Motor neuron (in vitro differentiated cells): ENCODE measurements at regions not wholly inside any gene's neighbourhood (a gene's known extent, or its start where the extent isn't known, plus 50 kb on each side); places are given as distances from the start of the nearest gene placed in this dataset.
"Not testable (repeated sequence)": the region's sequence is repeated elsewhere in the genome, so short reads cannot be mapped to it uniquely, and the experiment has no call there.

ENCODE experiments used
- ATAC-seq, 8 experiments: fragments of 200-7000 bp; cut with Tn5 transposase; replicated peaks in 6 of 8; 2 replicates each; pipeline ENCODE4 v1.8.0; 2021; ENCODE audit warnings: mild to moderate bottlenecking in 8 of 8, moderate library complexity in 8 of 8
- H3K27ac ChIP-seq, 2 donors: fragments of 250-450 bp; sonication (Bioruptor Pico); 2 replicates each; pipeline ENCODE4 v1.9.0; 2021; ENCODE audit warnings: antibody characterized with exemption in 2 of 2, mild to moderate bottlenecking in 2 of 2, moderate library complexity in 1 of 2
- H3K4me1 ChIP-seq, 2 donors: fragments of 250-450 bp; sonication (Bioruptor Pico); replicated peaks in 1 of 2; 2 replicates each; pipeline ENCODE4 v1.6.1; 2021; ENCODE audit warnings: antibody characterized with exemption in 2 of 2, mild to moderate bottlenecking in 2 of 2, moderate library complexity in 1 of 2
- H3K4me3 ChIP-seq, 5 donors: fragments of 250-450 bp; sonication (Bioruptor Pico); 2 replicates each; pipeline ENCODE4 v1.9.0; 2021; ENCODE audit warnings: antibody characterized with exemption in 5 of 5, mild to moderate bottlenecking in 5 of 5, moderate library complexity in 4 of 5
- WGBS, 10 experiments: fragments of 450-650 bp; shearing (Covaris generic); methylation state at CpG; one replicate each; pipeline ENCODE4 v1.0.0; 2022; 5-methylcytosine and 5-hydroxymethylcytosine counted together
- in situ Hi-C, 9 experiments: fragments of 400-800 bp; cut with MboI; loops; one replicate each; pipeline ENCODE4 v1.15.0; 2021; ENCODE audit warnings: low sequenced_read_pairs in 9 of 9, low pct_unique_long_range_greater_than_20kb in 2 of 9; ENCODE audit not compliant: unreplicated experiment in 9 of 9

GRCh38 chr14:105923520-105924191 lies 397.3 kb downstream of the TMEM121 start:
- H3K4me1 ChIP-seq, H3K4me3 ChIP-seq, H3K27ac ChIP-seq, ATAC-seq, in situ Hi-C loops: not testable (repeated sequence)
- WGBS, 10 experiments: 0% methylated on average over 1 of the region's 1 CpG; no CpG with 5 or more reads in 7 of the 10 experiments

GRCh38 chr14:105924951-105925591 lies 398.7 kb downstream of the TMEM121 start:
- Histone ChIP-seq H3K4me3 (no peak overlapping the region), H3K4me1 (no peaks in the 10 kb centered on the region), H3K27ac (no peak overlapping the region)
- in situ Hi-C loops: no loop called here
- WGBS, 10 experiments: 0 to 80% (median 50%) methylated on average over 1 to 6 of the region's 13 CpGs; no CpG with 5 or more reads in 3 of the 10 experiments
- no peak for ATAC-seq

- Histone ChIP-seq H3K4me3 (no peak overlapping the region), H3K27ac (no peak overlapping the region), H3K4me1 (no peaks in the 10 kb centered on the region)
- ATAC-seq: no peak
- 0 to 90% (median 38%) methylated on average over 1 to 5 of the region's 18 CpGs; no CpG with 5 or more reads in 3 of the 10 experiments for WGBS, 10 experiments
- in situ Hi-C loops: no loop called here
Measured at GRCh38 chr14:105925615-105926372, 399.4 kb downstream of the TMEM121 start.

GRCh38 chr14:105926373-105927095 lies 400.2 kb downstream of the TMEM121 start:
- 12 to 57% (median 37%) methylated on average over 2 to 5 of the region's 18 CpGs; no CpG with 5 or more reads in 5 of the 10 experiments for WGBS, 10 experiments
- H3K27ac ChIP-seq: no peak overlapping the region
- H3K4me1 ChIP-seq: no peaks in the 10 kb centered on the region
- H3K4me3 ChIP-seq: no peak overlapping the region
- no peak for ATAC-seq
- in situ Hi-C loops: no loop called here

- WGBS, 10 experiments: 40 to 100% (median 80%) methylated on average over 1 to 5 of the region's 25 CpGs; no CpG with 5 or more reads in 5 of the 10 experiments
- no peaks in the 10 kb centered on the region for H3K4me1 ChIP-seq
- H3K27ac ChIP-seq: no peak overlapping the region
- in situ Hi-C loops: no loop called here
- no peak overlapping the region for H3K4me3 ChIP-seq
- ATAC-seq: no peak
Measured at GRCh38 chr14:105927096-105928060, 401.0 kb downstream of the TMEM121 start.

GRCh38 chr14:105928171-105929111 lies 402.1 kb downstream of the TMEM121 start:
- H3K27ac ChIP-seq, H3K4me3 ChIP-seq, H3K4me1 ChIP-seq, in situ Hi-C loops, ATAC-seq: not testable (repeated sequence)
- 4 to 93% (median 38%) methylated on average over 2 to 8 of the region's 23 CpGs; no CpG with 5 or more reads in 5 of the 10 experiments for WGBS, 10 experiments

- in situ Hi-C loops: no loop called here
- no peak overlapping the region for H3K4me3 ChIP-seq
- no peak overlapping the region for H3K27ac ChIP-seq
- no peaks in the 10 kb centered on the region for H3K4me1 ChIP-seq
- 40 to 83% (median 70%) methylated on average over 1 to 4 of the region's 14 CpGs; no CpG with 5 or more reads in 5 of the 10 experiments for WGBS, 10 experiments
- ATAC-seq: no peak
Measured at GRCh38 chr14:105929327-105930081, 403.1 kb downstream of the TMEM121 start.

- no peaks in the 10 kb centered on the region for H3K4me1 ChIP-seq
- WGBS, 10 experiments: 0 to 67% (median 34%) methylated on average over 1 to 5 of the region's 5 CpGs; no CpG with 5 or more reads in 6 of the 10 experiments
- H3K27ac ChIP-seq: no peak overlapping the region
- in situ Hi-C loops: no loop called here
- no peak overlapping the region for H3K4me3 ChIP-seq
- ATAC-seq: no peak
Measured at GRCh38 chr14:105930572-105930971, 404.2 kb downstream of the TMEM121 start.

- in situ Hi-C loops: no loop called here
- H3K4me1 ChIP-seq: no peaks in the 10 kb centered on the region
Measured at GRCh38 chr14:105931808-105932483, 405.6 kb downstream of the TMEM121 start.

GRCh38 chr14:105933238-105933637 lies 406.9 kb downstream of the TMEM121 start:
- H3K4me3 ChIP-seq: no peak overlapping the region
- WGBS, 10 experiments: 0 to 60% (median 16%) methylated on average over 1 to 7 of the region's 7 CpGs
- in situ Hi-C loops: no loop called here
- H3K27ac ChIP-seq: no peak overlapping the region
- ATAC-seq: no peak
- H3K4me1 ChIP-seq: no peaks in the 10 kb centered on the region

More at GRCh38 chr14:105931808-105932483, 405.6 kb downstream of the TMEM121 start:
- H3K4me3 ChIP-seq: no peak overlapping the region
- H3K27ac ChIP-seq: no peak overlapping the region
- ATAC-seq: no peak
- WGBS, 10 experiments: 18 to 73% (median 48%) methylated on average over 1 to 12 of the region's 13 CpGs; no CpG with 5 or more reads in 2 of the 10 experiments
